Forelimb muscle (tissue), 1 donor: ENCODE measurements at regions not wholly inside any gene's neighbourhood (a gene's known extent, or its start where the extent isn't known, plus 50 kb on each side); places are given as distances from the start of the nearest gene placed in this dataset.
"Not testable (repeated sequence)": the region's sequence is repeated elsewhere in the genome, so short reads cannot be mapped to it uniquely, and the experiment has no call there.

Experiments
- DNase-seq: peaks from one replicate; pipeline ENCODE4 v3.0.0-alpha.2; 2013; ENCODE audit warnings: low read depth

GRCh38 chr15:96818861-96819260, 488.4 kb downstream of the NR2F2 start:
- DNase-seq = no peak

DNA sequence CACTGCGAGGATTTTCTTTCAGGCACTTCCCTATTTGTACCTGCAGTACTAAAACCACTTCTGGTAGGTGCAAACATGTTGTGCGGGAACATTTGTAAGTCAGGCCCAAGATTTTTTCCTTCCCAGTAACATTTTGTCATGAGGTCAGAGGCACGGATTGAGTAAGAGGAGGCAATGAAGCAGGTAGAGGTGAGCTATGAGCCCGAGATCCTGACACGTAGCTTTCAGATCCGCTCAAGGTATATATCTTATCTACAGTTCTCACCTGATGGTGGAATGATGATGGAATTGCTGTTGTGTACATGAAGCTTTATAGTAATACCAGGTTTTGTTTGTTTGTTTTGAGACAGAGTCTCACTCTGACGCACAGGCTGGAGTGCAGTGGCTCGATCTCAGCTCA, 497.5 kb downstream of the NR2F2 start:
- no peak for DNase-seq

- DNase-seq = no peak
These were observed 506.9 kb downstream of the NR2F2 start for GRCh38 chr15:96837241-96837970.

DNA sequence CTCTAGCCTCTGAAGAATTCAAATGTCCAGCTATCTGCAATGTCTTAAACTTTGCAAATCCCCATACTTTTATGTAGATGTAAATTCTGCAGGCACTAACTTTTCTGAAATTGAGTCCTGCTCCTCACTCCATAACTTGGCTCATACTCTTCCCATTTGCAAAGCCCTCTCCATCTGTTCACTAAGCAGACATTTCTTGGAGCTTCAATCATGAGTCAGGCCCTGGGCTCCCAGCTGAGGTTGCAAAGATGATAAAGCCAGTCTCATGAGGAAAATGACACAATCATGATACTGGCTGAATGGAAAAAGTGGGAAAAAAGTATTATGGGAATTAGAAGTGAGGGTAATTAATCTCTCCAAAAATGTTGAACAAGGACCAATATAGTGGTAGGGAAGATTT, 507.6 kb downstream of the NR2F2 start:
- DNase-seq = no peak

DNA sequence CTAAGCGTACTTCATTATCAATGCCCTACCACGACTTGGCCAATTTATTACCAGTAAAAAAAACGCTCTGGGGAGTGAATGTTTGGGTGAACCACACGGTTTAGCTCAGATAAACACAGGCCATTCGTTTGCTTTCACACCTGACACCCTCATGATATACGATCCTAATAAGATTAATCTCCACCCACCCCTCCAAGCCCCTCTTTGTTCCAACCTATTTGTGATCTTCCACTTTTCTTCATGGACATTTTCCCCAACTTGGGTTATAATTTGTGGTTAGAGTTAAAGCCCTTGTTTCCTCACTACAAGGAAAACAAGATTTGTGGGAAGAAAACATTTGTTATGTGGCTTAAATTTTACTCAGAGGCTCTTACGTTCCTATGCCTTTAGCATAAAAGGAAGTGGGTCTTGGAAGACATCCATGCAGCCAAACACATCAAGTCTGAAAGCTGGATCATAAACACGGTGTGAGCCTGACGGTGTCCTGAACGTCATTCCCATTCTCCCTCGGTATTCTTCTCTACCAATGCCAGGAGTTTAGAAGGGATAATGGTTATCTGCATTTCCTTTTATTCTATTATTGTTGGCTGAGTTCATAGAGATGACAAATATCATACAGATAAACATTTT, 518.9 kb downstream of the NR2F2 start:
- no peak for DNase-seq

DNA sequence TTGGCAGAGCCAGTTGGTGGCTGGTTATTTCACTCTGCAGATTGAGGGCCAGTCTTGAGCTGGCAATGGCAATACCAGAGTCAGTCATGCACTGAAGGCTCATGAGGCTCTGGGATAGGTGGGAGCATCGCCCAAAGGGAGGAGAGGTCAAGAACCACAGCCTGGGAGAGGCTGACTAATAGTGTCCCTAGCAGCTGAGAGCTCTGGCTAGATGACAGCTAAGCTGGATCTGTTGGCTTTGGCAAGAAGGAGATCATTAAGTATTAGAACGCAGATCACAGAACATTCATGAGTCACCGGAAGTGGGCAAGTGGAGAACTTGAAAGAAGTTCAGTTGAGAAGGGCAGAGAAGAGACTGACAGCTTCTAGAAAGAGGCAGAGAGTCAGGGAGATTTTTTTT, 521.1 kb downstream of the NR2F2 start:
- DNase-seq = no peak

DNA sequence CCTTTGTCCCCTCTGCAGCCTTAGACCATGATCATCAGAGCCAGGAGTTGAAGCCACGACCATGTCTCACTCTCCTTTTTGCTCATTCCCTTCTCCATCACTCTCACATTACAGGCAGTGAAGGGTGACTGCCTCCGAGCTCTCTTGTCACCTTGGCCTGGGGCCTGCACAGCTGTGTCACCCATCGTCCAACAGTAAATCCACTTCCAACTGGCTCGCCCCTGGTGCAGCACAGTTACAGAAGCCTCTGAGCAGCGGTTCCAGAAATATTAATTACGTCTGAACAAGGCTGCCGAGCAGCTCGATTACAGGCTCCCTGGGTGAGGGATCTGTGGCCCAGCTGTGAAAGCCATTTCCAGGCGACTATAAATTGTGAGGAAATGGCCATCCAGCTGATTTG, 528.2 kb downstream of the NR2F2 start:
- DNase-seq = peak; percentile 8

DNA sequence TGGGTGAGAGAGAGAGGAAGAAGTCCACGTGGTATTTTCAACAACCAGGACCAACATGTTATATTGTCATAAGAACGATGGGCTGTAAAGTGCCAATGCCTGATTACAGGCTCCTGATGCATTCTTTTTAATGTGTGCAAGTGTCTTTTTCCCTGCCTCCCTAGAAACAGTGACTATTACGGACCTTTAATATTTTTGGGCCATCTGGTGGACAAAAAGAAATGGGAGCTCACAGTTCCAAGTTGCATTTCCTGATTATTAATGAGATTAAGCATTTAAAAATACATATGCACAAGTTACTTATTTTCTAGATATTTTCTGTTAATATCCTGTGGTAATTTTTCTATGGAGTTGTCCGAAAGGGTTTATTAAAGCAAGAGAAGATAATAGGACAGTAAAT, 530.2 kb downstream of the NR2F2 start:
- DNase-seq = no peak

- DNase-seq = no peak
These were observed 537.5 kb downstream of the NR2F2 start for GRCh38 chr15:96867992-96868391.

DNA sequence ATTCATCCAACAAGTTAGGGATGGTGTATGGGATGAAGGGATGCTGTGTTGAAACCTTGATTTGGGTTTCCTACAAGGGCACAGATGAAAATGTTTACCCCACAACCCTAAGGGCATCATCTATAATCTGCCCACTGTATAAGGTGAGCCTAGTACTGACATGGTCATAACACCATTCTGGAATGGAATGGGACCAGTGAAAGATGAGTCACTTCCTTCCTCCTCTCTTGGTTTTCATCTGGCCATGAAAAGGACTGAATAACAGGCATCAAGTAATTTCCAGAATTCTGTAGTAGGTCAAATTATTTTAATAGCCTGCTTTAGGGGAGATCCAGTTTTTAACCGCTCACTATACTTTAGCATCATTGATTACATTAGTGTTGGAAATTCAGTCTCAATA, 538.6 kb downstream of the NR2F2 start:
- no peak for DNase-seq

GRCh38 chr15:96869790-96870189, 539.3 kb downstream of the NR2F2 start:
- DNase-seq = no peak

DNA sequence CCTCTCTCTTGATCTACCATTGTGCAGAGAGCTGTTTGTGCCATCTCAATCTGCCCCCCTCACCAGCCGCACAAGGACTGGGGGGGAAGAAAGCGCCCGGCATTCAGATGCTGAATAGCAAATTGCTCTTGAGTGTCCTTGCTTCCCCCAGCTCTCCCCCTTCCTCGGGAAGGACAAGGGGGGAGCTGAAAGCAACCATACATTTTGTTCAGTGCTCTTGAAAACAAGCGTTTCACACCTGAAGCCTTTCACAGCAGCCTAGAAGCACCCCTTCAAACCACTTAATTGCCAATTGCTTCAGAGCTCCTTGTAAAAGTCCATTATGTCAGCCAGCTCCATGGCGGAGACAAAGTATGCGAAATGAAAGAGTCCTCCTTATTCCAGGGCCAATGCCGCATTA, 540.1 kb downstream of the NR2F2 start:
- no peak for DNase-seq

GRCh38 chr15:96877442-96877841, 546.9 kb downstream of the NR2F2 start:
- not testable (repeated sequence) for DNase-seq

GRCh38 chr15:96878129-96878528, 547.6 kb downstream of the NR2F2 start:
- no peak for DNase-seq

DNA sequence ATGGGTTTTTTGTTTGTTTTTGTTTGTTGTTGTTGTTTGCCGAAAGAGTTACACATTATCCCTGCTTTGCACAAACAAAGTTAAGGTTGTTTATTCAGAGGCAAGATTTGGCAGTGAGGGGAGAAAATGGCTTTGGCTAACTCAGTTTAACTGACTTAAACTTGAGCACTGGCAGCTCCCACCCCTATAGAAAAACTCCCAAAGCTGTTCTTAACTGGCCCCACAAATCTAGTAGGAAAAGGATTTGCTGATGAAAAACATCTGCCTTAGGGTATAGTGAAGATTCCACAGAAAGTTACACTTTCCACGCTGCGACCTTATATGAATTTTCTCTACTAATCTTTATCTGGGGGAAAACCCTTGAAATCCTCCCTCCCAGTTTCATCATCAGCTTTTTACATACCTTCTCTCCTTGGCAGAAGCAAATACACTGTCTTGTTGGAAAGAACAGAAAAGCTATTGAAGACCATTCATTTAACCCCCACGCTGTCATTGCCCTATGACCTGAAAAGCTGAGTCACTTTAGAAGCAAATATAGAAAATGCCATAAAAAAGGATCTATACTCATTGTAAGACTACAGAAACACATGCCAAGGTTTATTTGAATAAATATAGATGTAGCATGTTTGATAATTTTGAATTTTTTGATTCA, 551.7 kb downstream of the NR2F2 start:
- DNase-seq = no peak

GRCh38 chr15:96887730-96888129, 557.2 kb downstream of the NR2F2 start:
- DNase-seq = no peak

DNA sequence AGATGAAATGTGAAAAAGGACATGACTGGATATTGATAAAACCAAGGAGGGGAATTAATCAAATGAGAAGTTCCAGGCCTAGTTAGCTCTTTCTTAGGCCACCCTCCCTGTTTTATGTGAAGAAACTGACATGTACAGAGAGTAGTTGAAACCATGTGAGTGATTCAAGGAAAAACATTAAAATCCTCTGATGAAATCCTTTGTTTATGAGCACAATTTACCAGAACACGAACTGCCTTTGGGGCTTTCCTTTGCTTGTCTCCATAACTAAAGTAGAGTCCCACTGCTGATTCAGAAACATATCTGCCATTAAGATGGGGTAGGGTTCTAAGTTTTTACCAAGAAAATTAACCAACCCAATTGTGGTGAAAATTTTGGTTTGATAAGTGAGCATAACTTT, 558.3 kb downstream of the NR2F2 start:
- no peak for DNase-seq

DNA sequence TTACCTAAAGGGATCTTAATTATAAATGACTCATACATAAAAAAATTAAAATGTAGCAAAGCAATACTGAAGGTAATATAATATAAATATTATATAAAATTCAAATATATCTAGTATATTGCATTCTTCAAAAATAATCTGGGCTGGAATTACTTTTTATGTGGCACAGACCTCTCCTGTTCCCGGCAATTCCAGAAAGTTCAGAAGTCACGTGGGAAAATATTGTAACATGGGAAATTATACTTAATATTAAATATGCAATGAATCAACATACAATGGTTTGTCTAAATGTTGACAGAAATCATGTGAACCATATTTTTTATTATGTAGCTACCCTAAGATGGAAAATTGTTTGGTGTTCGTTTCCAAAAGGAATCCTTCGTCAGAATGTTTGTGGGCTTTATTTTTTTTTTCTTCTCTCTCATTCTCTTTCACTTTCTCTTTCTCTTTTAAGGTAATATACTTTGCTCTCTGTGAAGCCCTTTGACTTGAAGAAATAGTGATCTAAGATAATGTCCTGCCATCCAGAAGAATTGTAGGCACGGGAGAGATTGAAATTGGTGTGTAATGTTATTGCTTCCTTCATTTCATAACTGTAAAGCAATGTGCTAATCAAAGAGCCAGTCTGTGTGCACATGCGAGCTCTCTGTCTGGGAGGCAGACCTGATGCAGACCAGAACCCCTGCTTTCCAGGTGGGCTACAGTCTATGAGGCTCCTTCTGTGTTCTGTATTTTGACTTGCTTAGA, 559.4 kb downstream of the NR2F2 start:
- DNase-seq = no peak

- no peak for DNase-seq
These were observed 560.5 kb downstream of the NR2F2 start for GRCh38 chr15:96891046-96891445.

DNA sequence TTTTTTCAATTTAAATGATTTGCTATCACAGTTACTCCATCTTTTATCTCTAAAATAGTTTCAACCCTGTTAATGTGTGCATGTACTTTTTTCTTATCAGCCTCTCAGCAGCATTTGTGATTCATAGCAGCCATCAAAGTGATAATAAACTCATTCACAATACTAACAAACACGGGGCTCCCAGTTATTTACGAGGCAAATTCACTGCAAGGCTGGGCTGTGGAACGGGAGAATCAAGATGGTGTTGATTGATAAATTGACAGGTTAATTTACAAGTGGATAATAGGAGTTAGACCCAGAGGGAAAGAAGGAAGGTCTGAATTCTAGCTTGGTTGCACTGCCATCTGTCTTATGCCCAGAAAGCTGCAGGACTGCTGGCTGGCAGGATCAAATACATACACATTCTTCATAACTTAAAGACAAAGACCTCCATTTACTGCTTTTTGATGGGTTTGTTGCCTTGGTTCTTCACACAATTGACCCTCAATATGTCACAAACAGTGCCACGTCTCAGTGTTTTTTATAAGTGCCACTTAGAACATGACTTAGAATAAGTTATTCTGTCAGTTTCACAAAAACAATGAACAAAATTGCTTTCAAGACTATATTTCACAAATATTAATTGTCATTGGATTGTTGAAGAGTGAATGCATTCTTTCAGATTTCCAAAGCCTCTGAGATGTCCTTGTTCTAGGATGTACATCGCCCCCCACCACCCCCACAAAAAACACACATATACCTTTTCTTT, 562.8 kb downstream of the NR2F2 start:
- DNase-seq = no peak

DNA sequence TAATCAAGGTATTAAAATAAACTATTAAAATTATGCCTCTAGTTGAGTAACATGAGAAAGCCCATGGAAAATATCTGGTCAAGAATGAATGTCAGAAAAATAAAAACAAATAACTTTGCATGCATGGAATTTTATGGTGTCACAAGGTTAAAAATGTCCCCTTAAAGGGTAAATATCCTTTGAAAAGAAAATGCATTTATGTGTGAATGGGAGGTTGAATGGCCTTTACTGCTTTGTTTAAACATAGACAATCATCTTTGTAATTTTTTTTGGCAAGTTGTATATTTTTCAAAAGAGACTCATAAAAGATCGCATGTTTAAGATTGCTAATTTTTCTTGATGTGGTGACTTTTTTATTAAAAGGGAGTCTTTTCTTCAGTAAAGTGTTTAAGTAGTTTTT, 564.2 kb downstream of the NR2F2 start:
- no peak for DNase-seq

DNA sequence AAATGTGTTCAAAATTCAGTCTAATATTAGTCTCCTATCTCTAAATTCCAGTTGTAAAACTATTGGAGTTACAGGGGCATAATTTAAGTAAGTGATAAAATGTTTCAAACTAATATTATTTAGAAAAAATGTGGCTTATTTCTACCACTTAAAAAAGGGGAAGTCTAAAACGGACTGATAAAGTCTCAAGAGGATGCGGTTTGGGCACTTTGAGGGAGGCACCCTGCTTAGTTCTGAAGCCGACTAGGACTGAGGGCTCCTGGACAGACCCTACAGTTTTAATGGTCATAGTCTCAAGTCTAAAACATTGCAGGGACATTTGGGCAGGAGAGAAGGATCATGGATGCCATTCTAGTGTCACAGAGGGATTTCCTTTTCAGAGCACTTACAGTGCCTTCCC, 566.3 kb downstream of the NR2F2 start:
- DNase-seq = no peak
